Neural cell (in vitro differentiated cells): ENCODE measurements at regions not wholly inside any gene's neighbourhood (a gene's known extent, or its start where the extent isn't known, plus 50 kb on each side); places are given as distances from the start of the nearest gene placed in this dataset.

ENCODE experiments used
- H2AFZ ChIP-seq: fragments of 200-600, 300-800 bp; sonication (generic), shearing (Covaris generic); 2 replicates; pipeline ENCODE4 v1.6.0; 2014; ENCODE audit warnings: low read depth, mild to moderate bottlenecking, antibody characterized with exemption, low read length, moderate library complexity
- H3F3A ChIP-seq: fragments of 200-600 bp; shearing (Covaris generic); 2 replicates; pipeline ENCODE4 v1.6.1; 2016; ENCODE audit warnings: mild to moderate bottlenecking, moderate library complexity, mixed read lengths, antibody characterized with exemption, low read length; ENCODE audit not compliant: insufficient read depth, poor library complexity, severe bottlenecking
- H3K27ac ChIP-seq: fragments of 200-600, 300-800 bp; sonication (generic), shearing (Covaris generic); 2 replicates; pipeline ENCODE4 v1.5.1; 2014; ENCODE audit warnings: mild to moderate bottlenecking, low read length, moderate library complexity
- H3K27me3 ChIP-seq: fragments of 300-800, 200-600 bp; sonication (generic), shearing (Covaris generic); 2 replicates; pipeline ENCODE4 v1.6.0; 2014; ENCODE audit warnings: mild to moderate bottlenecking, low read depth, low read length, moderate library complexity; ENCODE audit not compliant: insufficient read depth
- H3K36me3 ChIP-seq: fragments of 300-800, 200-600 bp; sonication (generic), shearing (Covaris generic); 2 replicates; pipeline ENCODE4 v1.5.1; 2014; ENCODE audit warnings: mild to moderate bottlenecking, antibody characterized with exemption, low read length, moderate library complexity; ENCODE audit not compliant: insufficient read depth
- H3K4me2 ChIP-seq: fragments of 300-800, 200-600 bp; sonication (generic), shearing (Covaris generic); 2 replicates; pipeline ENCODE4 v1.6.0; 2014; ENCODE audit warnings: mild to moderate bottlenecking, low read length
- H3K4me3 ChIP-seq: fragments of 300-800, 200-600 bp; sonication (generic), shearing (Covaris generic); 2 replicates; pipeline ENCODE4 v1.5.1; 2014; ENCODE audit warnings: mild to moderate bottlenecking, low read length, moderate library complexity
- H3K79me2 ChIP-seq: fragments of 200-600 bp; shearing (Covaris generic); replicated peaks from 2 replicates; pipeline ENCODE4 v1.6.0; 2014; ENCODE audit warnings: mild to moderate bottlenecking, low read length, moderate library complexity; ENCODE audit not compliant: insufficient read depth
- H3K9ac ChIP-seq: fragments of 300-800, 200-600 bp; sonication (generic), shearing (Covaris generic); 2 replicates; pipeline ENCODE4 v1.6.1; 2016; ENCODE audit warnings: mild to moderate bottlenecking, low read length, mixed read lengths
- H3K9me2 ChIP-seq: fragments of 200-600 bp; shearing (Covaris generic); 2 replicates; pipeline ENCODE4 v1.6.1; 2016; ENCODE audit warnings: mild to moderate bottlenecking, low read length, mixed read lengths; ENCODE audit not compliant: insufficient read depth
- H3K9me3 ChIP-seq: fragments of 200-600, 300-800 bp; sonication (generic), shearing (Covaris generic); 2 replicates; pipeline ENCODE4 v1.6.1; 2016; ENCODE audit warnings: mild to moderate bottlenecking, mixed run types, low read length, moderate library complexity, mixed read lengths
- H4K20me1 ChIP-seq: fragments of 200-600 bp; shearing (Covaris generic); 2 replicates; pipeline ENCODE4 v1.6.1; 2016; ENCODE audit warnings: mild to moderate bottlenecking, mixed run types; ENCODE audit not compliant: insufficient read depth
- CTCF ChIP-seq: fragments of 450-650 bp; IDR thresholded peaks from 2 replicates; pipeline ENCODE4 v1.5.1; 2014; ENCODE audit warnings: antibody characterized with exemption, mild to moderate bottlenecking, moderate library complexity; ENCODE audit not compliant: poor library complexity, severe bottlenecking
- EP300 ChIP-seq: fragments of 450-650 bp; conservative IDR thresholded peaks from 2 replicates; pipeline ENCODE4 v1.6.1; 2014; ENCODE audit warnings: antibody characterized with exemption, mild to moderate bottlenecking, moderate library complexity; ENCODE audit not compliant: poor library complexity, severe bottlenecking
- EZH2 ChIP-seq: fragments of 200-600, 300-800 bp; shearing (Covaris generic), sonication (generic); IDR thresholded peaks from 2 replicates; pipeline ENCODE4 v1.6.1; 2014; ENCODE audit warnings: antibody characterized with exemption, low read length, borderline replicate concordance, mild to moderate bottlenecking; ENCODE audit not compliant: insufficient read depth, poor library complexity, severe bottlenecking
- MXI1 ChIP-seq: fragments of 450-650 bp; conservative IDR thresholded peaks from 2 replicates; pipeline ENCODE4 v1.6.1; 2014; ENCODE audit warnings: antibody characterized with exemption, mild to moderate bottlenecking; ENCODE audit not compliant: poor library complexity, severe bottlenecking
- POLR2AphosphoS5 ChIP-seq: IDR thresholded peaks from 2 replicates; pipeline ENCODE4 v1.6.1; 2012
- RAD21 ChIP-seq: fragments of 450-650 bp; conservative IDR thresholded peaks from 2 replicates; pipeline ENCODE4 v1.6.1; 2014; ENCODE audit warnings: antibody characterized with exemption, mild to moderate bottlenecking, moderate library complexity
- REST ChIP-seq: IDR thresholded peaks from 2 replicates; pipeline ENCODE4 v1.6.1; 2012; ENCODE audit warnings: borderline replicate concordance
- TAF1 ChIP-seq: IDR thresholded peaks from 2 replicates; pipeline ENCODE4 v1.6.1; 2012; ENCODE audit warnings: low read depth

DNA sequence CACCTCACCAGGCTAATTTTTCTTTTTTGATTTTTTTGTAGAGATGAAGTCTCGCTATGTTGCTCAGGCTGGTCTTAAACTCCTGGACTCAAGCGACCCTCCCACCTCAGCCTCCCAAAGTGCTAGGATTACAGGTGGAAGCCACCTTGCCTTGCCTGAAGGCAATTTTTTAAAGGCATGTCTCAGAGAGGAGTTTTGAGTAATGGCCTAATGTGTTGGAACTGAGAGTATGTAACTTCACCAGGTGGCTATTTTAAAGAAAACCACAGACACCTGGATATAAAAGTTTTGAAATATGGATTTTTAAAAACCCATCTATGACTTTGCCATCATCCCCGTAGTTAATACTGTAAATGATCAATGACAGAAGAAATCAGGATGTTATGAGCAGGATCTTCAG, 119.8 kb upstream of the ATP8B1 start:
- Histone ChIP-seq H4K20me1 (no peaks in the 10 kb centered on the region), H3K79me2 (no peaks in the 10 kb centered on the region), H3K9ac (no peak overlapping the region), H3K4me3 (no peak overlapping the region), H3K4me2 (no peak overlapping the region), H2AFZ (no peak overlapping the region), H3F3A (no peaks in the 10 kb centered on the region), H3K36me3 (no peaks in the 10 kb centered on the region), H3K27me3 (no peaks in the 10 kb centered on the region), H3K9me3 (no peaks in the 10 kb centered on the region), H3K27ac (no peak overlapping the region), H3K9me2 (no peaks in the 10 kb centered on the region)
- no peak for TF ChIP-seq REST

GRCh38 chr18:57921708-57922107, 118.6 kb upstream of the ATP8B1 start:
- H2AFZ ChIP-seq: no peak overlapping the region

More at GRCh38 chr18:57921708-57922107, 118.6 kb upstream of the ATP8B1 start:
- Histone ChIP-seq H3K9me3 (no peaks in the 10 kb centered on the region), H3K9me2 (no peaks in the 10 kb centered on the region), H3K4me3 (no peak overlapping the region), H3K9ac (no peak overlapping the region), H3K4me2 (no peak overlapping the region), H3K27me3 (no peaks in the 10 kb centered on the region), H4K20me1 (no peaks in the 10 kb centered on the region), H3K36me3 (no peaks in the 10 kb centered on the region), H3K27ac (no peak overlapping the region), H3F3A (no peaks in the 10 kb centered on the region), H3K79me2 (no peaks in the 10 kb centered on the region)
- TF ChIP-seq CTCF: no peak
- no peak for TF ChIP-seq EP300
- TF ChIP-seq REST: no peak
- TF ChIP-seq EZH2: no peak
- TF ChIP-seq POLR2AphosphoS5: no peak
- TF ChIP-seq TAF1: no peak
- TF ChIP-seq RAD21: no peak
- no peak for TF ChIP-seq MXI1
